GM23248 (cell line): ENCODE measurements at regions not wholly inside any gene's neighbourhood (a gene's known extent, or its start where the extent isn't known, plus 50 kb on each side); places are given as distances from the start of the nearest gene placed in this dataset.

Source experiments
- DNase-seq: peaks from one replicate; pipeline ENCODE4 v3.0.0-alpha.2; 2015
- H2AFZ ChIP-seq: fragments of 200-600 bp; sonication (generic); 2 replicates; pipeline ENCODE4 v1.6.1; 2016; ENCODE audit warnings: antibody characterized with exemption
- H3F3A ChIP-seq: fragments of 200-600 bp; sonication (generic); 2 replicates; pipeline ENCODE4 v1.6.1; 2016; ENCODE audit warnings: mild to moderate bottlenecking, antibody characterized with exemption, mixed run types; ENCODE audit not compliant: insufficient read depth
- H3K27ac ChIP-seq: fragments of 200-600 bp; sonication (generic); 2 replicates; pipeline ENCODE4 v1.5.1; 2016; ENCODE audit warnings: mild to moderate bottlenecking
- H3K27me3 ChIP-seq: fragments of 200-600 bp; sonication (generic); replicated peaks from 2 replicates; pipeline ENCODE4 v1.6.1; 2016; ENCODE audit warnings: mild to moderate bottlenecking; ENCODE audit not compliant: insufficient read depth
- H3K36me3 ChIP-seq: fragments of 200-600 bp; sonication (generic); 2 replicates; pipeline ENCODE4 v1.6.1; 2016; ENCODE audit warnings: low read depth, mild to moderate bottlenecking
- H3K4me1 ChIP-seq: fragments of 200-600 bp; sonication (generic); 2 replicates; pipeline ENCODE4 v1.6.1; 2016; ENCODE audit warnings: mild to moderate bottlenecking; ENCODE audit not compliant: insufficient read depth
- H3K4me2 ChIP-seq: fragments of 200-600 bp; sonication (generic); one replicate; pipeline ENCODE4 v1.6.1; 2016; ENCODE audit warnings: mild to moderate bottlenecking; ENCODE audit not compliant: unreplicated experiment
- H3K4me3 ChIP-seq: fragments of 200-600 bp; sonication (generic); 2 replicates; pipeline ENCODE4 v1.5.1; 2016; ENCODE audit warnings: mild to moderate bottlenecking
- H3K79me2 ChIP-seq: fragments of 200-600 bp; sonication (generic); 2 replicates; pipeline ENCODE4 v1.6.1; 2016; ENCODE audit warnings: mild to moderate bottlenecking; ENCODE audit not compliant: insufficient read depth
- H3K9ac ChIP-seq: fragments of 200-600 bp; sonication (generic); 2 replicates; pipeline ENCODE4 v1.6.1; 2016; ENCODE audit warnings: mild to moderate bottlenecking
- H3K9me2 ChIP-seq: fragments of 200-600 bp; sonication (generic); 2 replicates; pipeline ENCODE4 v1.6.1; 2016; ENCODE audit warnings: mixed run types, mild to moderate bottlenecking, moderate library complexity; ENCODE audit not compliant: insufficient read depth
- H3K9me3 ChIP-seq: fragments of 200-600 bp; sonication (generic); one replicate; pipeline ENCODE4 v1.6.1; 2017; ENCODE audit warnings: low read depth
- H4K20me1 ChIP-seq: fragments of 200-600 bp; sonication (generic); 2 replicates; pipeline ENCODE4 v1.6.0; 2016; ENCODE audit not compliant: insufficient read depth
- EZH2 ChIP-seq: fragments of 200-600 bp; sonication (generic); IDR thresholded peaks from 2 replicates; pipeline ENCODE4 v1.6.1; 2018; ENCODE audit warnings: antibody characterized with exemption, mild to moderate bottlenecking; ENCODE audit not compliant: insufficient read depth, poor library complexity, severe bottlenecking
- EZH2phosphoT487 ChIP-seq: fragments of 200-600 bp; sonication (generic); IDR thresholded peaks from 2 replicates; pipeline ENCODE4 v1.6.1; 2018; ENCODE audit warnings: antibody characterized with exemption, moderate library complexity, mild to moderate bottlenecking, low read depth; ENCODE audit not compliant: insufficient read depth
- WGBS, 2 experiments: methylation state at CpG; one replicate each; pipeline ENCODE4 v1.1.6; 2015 to 2017; ENCODE audit warnings: low lambda C conversion rate in 2 of 2, low coverage in 1 of 2; ENCODE audit errors: missing lambda C conversion rate in 2 of 2; 5-methylcytosine and 5-hydroxymethylcytosine counted together
- in situ Hi-C: fragments of 300-500 bp; cut with MboI; formaldehyde crosslinking; loops from 2 replicates; pipeline ENCODE4 v1.15.0; 2020

DNA sequence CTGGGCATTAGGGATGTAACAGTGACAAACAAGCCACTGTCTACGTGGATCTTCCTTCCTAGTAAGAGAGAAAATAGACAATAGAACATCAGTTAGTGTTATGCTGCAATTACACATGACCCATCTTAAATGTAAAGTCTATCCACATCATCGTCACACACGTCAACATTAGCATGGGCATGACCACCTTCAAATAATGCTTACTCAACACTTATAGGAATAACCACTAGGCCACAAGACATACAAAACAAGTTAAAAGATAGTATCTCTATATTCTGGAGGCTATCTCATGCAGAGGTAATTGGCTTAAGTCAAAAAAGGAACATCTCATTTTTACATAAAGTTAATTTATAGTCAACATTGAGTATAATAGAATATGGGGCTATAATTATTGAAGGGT is 156.5 kb downstream of the MOXD1 start:
- Histone ChIP-seq H3K9me2 (no peaks in the 10 kb centered on the region; the same call in 1 of the 2 replicates), H4K20me1 (no peaks in the 10 kb centered on the region), H3K9me3 (no peaks in the 10 kb centered on the region), H3K4me1 (peaks cover 10% of the 10 kb centered on the region; the same call in 1 of the 2 replicates), H3K27ac (no peak overlapping the region), H3K4me2 (no peak overlapping the region), H3K36me3 (no peaks in the 10 kb centered on the region), H3K27me3 (no peaks in the 10 kb centered on the region), H3K79me2 (no peaks in the 10 kb centered on the region), H2AFZ (no peak overlapping the region), H3F3A (0 out of 2 replicates have a peak, but pooled peaks cover 5% of the 10 kb centered on the region), H3K4me3 (no peak overlapping the region), H3K9ac (no peak overlapping the region)
- no peak for DNase-seq
- in situ Hi-C loops = loop anchor here (25.0 kb wide), 1 partner anchor 557 kb away; no protein-coding TSS in a partner anchor
- TF ChIP-seq EZH2 = no peak
- no peak for TF ChIP-seq EZH2phosphoT487
- WGBS, 2 experiments = 90 to 97% methylated on average over 3 of the region's 3 CpGs

DNA sequence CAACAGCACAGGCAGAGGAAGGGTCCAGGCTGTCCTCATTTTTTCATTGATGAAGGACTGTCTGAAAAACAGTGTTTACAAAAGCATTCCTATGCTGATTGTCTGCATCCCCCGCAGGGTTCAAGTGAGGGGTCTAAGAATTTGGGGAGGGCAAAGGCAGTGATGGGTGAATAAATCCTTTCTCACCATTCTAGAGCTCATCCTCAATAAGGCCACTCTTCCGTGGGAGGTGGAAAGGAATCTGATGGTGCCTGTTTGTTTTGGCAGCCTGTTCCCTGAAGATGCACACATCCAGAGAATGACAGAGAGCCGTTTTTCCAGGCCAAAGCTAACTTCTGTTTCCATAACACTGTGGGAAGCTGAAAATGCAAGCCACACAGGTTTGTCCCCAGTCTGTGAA is 164.5 kb downstream of the MOXD1 start:
- H2AFZ ChIP-seq = no peak overlapping the region
- in situ Hi-C loops = loop anchor here (25.0 kb wide), 1 partner anchor 549 kb away; no protein-coding TSS in a partner anchor
- peak; percentile 72 for DNase-seq
- H3K9me2 ChIP-seq = no peaks in the 10 kb centered on the region
- TF ChIP-seq EZH2phosphoT487 (no peak), EZH2 (no peak)
- no peaks in the 10 kb centered on the region for H3K9me3 ChIP-seq
- H4K20me1 ChIP-seq = no peaks in the 10 kb centered on the region
- H3K9ac ChIP-seq = no peak overlapping the region
- no peaks in the 10 kb centered on the region for H3K79me2 ChIP-seq
- no peaks in the 10 kb centered on the region for H3K27me3 ChIP-seq
- peaks cover 15% of the 10 kb centered on the region for H3F3A ChIP-seq
- no peaks in the 10 kb centered on the region for H3K36me3 ChIP-seq
- H3K4me1 ChIP-seq = peaks cover 29% of the 10 kb centered on the region
- peak overlapping the region; percentile 55 for H3K27ac ChIP-seq
- H3K4me2 ChIP-seq = peak overlapping the region; percentile 27
- 9 to 13% methylated on average over 3 of the region's 3 CpGs for WGBS, 2 experiments
- H3K4me3 ChIP-seq = no peak overlapping the region

DNA sequence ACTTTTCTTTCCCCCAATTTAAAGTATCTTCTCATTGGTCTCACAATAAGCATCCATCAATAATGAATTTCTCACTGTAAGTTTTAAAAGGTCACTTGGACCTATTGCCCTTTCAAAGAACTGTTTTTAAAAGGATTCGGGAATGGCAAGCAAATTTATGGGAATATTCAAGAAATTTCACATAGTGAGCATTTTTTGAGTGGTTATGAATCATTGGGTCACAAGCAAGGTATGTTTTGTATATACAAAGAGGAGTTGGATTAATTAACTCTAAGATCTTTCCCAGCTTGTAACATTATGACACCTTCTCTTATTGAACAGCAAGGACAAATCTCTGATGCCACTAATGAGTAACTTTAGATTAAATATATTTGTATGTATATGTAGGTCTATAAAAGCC is 165.0 kb downstream of the MOXD1 start:
- Histone ChIP-seq H3K27ac (peak overlapping the region; percentile 55), H3K27me3 (no peaks in the 10 kb centered on the region), H3K36me3 (no peaks in the 10 kb centered on the region), H3K9ac (no peak overlapping the region), H3K4me3 (no peak overlapping the region; the same call in 1 of the 2 replicates), H3K9me2 (no peaks in the 10 kb centered on the region), H2AFZ (no peak overlapping the region; the same call in 1 of the 2 replicates), H3K79me2 (no peaks in the 10 kb centered on the region), H3F3A (peaks cover 15% of the 10 kb centered on the region), H3K4me1 (peaks cover 29% of the 10 kb centered on the region), H3K9me3 (no peaks in the 10 kb centered on the region), H4K20me1 (no peaks in the 10 kb centered on the region), H3K4me2 (peak overlapping the region; percentile 27)
- 5 to 9% methylated on average over 1 of the region's 1 CpG for WGBS, 2 experiments
- in situ Hi-C loops = loop anchor here (25.0 kb wide), 1 partner anchor 549 kb away; no protein-coding TSS in a partner anchor
- DNase-seq = no peak
- no peak for TF ChIP-seq EZH2phosphoT487
- no peak for TF ChIP-seq EZH2

DNA sequence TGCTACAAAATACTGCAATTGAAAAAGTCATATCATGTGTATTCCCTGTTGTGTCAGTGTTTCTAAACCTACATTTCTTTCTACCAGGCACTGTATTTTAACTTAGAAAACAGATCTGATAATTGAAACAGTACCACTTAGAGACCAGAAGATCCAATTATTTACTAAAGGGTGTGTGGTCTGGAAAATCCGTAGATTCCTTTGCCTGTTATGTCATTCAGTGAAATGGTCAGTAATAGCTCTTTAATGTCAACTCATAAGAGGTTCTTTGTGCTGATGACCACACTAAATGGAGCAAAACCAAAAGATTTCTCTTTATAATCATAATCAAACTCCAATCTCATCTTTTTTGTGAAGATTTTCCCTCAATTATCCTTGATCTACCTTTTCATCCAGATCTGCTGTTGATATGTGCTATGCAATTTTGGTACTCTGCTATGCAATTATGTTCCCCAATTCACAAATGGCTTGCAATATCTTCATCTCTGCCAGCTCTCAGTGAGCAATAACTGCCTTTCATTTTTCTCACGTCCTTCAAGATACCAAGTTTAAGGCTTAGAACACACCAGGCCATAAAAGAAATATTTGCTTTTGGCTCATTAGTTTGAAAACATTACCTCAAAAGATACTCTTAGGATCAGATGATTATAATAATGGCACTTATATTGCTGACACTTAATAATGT is 165.5 kb downstream of the MOXD1 start:
- TF ChIP-seq EZH2 = no peak
- no peak for TF ChIP-seq EZH2phosphoT487
- 28 to 32% methylated on average over 2 of the region's 2 CpGs for WGBS, 2 experiments
- peak overlapping the region; percentile 32 for H3K4me2 ChIP-seq
- no peaks in the 10 kb centered on the region for H3K79me2 ChIP-seq
- H3K27me3 ChIP-seq = no peaks in the 10 kb centered on the region
- no peaks in the 10 kb centered on the region for H3K9me2 ChIP-seq
- no peak overlapping the region; the same call in 1 of the 2 replicates for H3K4me3 ChIP-seq
- in situ Hi-C loops = loop anchor here (25.0 kb wide), 1 partner anchor 548 kb away; no protein-coding TSS in a partner anchor
- peaks cover 29% of the 10 kb centered on the region for H3K4me1 ChIP-seq
- peak; percentile 50 for DNase-seq
- peaks cover 15% of the 10 kb centered on the region for H3F3A ChIP-seq
- H3K36me3 ChIP-seq = no peaks in the 10 kb centered on the region
- no peaks in the 10 kb centered on the region for H3K9me3 ChIP-seq
- peak overlapping the region; percentile 55 for H3K27ac ChIP-seq
- no peaks in the 10 kb centered on the region for H4K20me1 ChIP-seq
- H3K9ac ChIP-seq = no peak overlapping the region
- no peak overlapping the region; the same call in 1 of the 2 replicates for H2AFZ ChIP-seq
